ENCODE measurements at regions not wholly inside any gene's neighbourhood (a gene's known extent, or its start where the extent isn't known, plus 50 kb on each side); places are given as distances from the start of the nearest gene placed in this dataset.
"Not testable (repeated sequence)": the region's sequence is repeated elsewhere in the genome, so short reads cannot be mapped to it uniquely, and the experiment has no call there.

GRCh38 chr22:10760418-10760817 is 4767.6 kb upstream of the OR11H1 start:
- H3K18ac ChIP-seq (ENCODE audit: insufficient read length, low read depth, low read length); H3K4me1 Mint-ChIP-seq; H3K4me3 Mint-ChIP-seq; H3K9ac ChIP-seq (ENCODE audit: extremely low read depth, insufficient read length, low read length); H3K27ac ChIP-seq (ENCODE audit: insufficient read length, low read depth, low read length); H3K27ac Mint-ChIP-seq; H4K91ac ChIP-seq (ENCODE audit: insufficient read length, low read depth, low read length); H3K9me3 ChIP-seq (ENCODE audit: control insufficient read depth, low read depth, low read length); H2BK15ac ChIP-seq (ENCODE audit: low read depth, low read length); H3K23me2 ChIP-seq (ENCODE audit: insufficient read length, low read depth, low read length, poor library complexity, severe bottlenecking); H3K23ac ChIP-seq (ENCODE audit: insufficient read length, low read depth, low read length); H4K20me1 ChIP-seq (ENCODE audit: control insufficient read depth, insufficient read depth, insufficient read length); H3K4me2 ChIP-seq (ENCODE audit: insufficient read depth, insufficient read length, low read length); H2BK20ac ChIP-seq (ENCODE audit: low read depth, low read length, poor library complexity, severe bottlenecking); H3K14ac ChIP-seq (ENCODE audit: insufficient read depth, low read length); H2BK120ac ChIP-seq (ENCODE audit: low read depth, low read length, poor library complexity, severe bottlenecking); H3K79me2 ChIP-seq (ENCODE audit: insufficient read depth, low read length); H3T11ph ChIP-seq (ENCODE audit: low read length); H3K4me1 ChIP-seq (ENCODE audit: insufficient read depth, low read length); DNase-seq; H2BK12ac ChIP-seq (ENCODE audit: insufficient read length, low read depth, low read length); H4K5ac ChIP-seq (ENCODE audit: insufficient read length, low read depth, low read length); H3K4ac ChIP-seq (ENCODE audit: low read depth, low read length); H3K27me3 ChIP-seq (ENCODE audit: insufficient read depth, low read length); H3K56ac ChIP-seq (ENCODE audit: insufficient read length, low read depth, low read length); H3K27me3 Mint-ChIP-seq (ENCODE audit: low read depth); H2AK5ac ChIP-seq (ENCODE audit: insufficient read length, low read length); H2AFZ ChIP-seq (ENCODE audit: low read length); H2BK5ac ChIP-seq (ENCODE audit: insufficient read length, low read length); H3K79me1 ChIP-seq (ENCODE audit: insufficient read depth, low read depth, low read length, poor library complexity, severe bottlenecking); H4K8ac ChIP-seq (replicated peaks; ENCODE audit: insufficient read length, low read depth, low read length): not testable (repeated sequence)
- WGBS (ENCODE audit: extremely low coverage, insufficient read length, low lambda C conversion rate): no CpG with 5 or more reads among the region's 5 CpGs
- Mint-ChIP-seq H3K9me3 (peaks cover 69 to 70% of the 10 kb centered on the region in 2 experiments), H3K36me3 (ENCODE audit: insufficient read depth in 1 of 3, low read depth in 3 of 3) (peaks cover 0 to 24% (median 11%) of the 10 kb centered on the region in 3 experiments)

DNA sequence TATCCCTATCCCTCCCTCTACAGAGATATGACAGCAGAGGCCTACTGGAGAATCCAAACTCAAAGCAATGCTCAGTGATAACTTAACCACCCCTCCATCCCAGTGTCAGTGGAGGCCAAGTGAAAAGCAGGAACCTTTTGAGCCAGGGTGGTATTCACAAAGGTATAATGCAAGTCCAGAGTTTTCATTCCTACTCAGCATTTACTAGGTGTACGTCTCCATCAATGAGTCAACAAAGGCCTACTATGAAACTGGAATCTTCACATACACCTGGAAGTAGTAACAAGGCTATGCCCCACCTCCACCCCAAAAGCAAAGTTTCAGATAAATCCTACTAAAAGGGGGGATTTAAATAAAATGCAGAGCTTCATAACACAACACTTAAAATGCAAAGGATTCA is 4761.7 kb upstream of the OR11H1 start:
- peaks cover 72 to 77% of the 10 kb centered on the region in 2 experiments for H3K9me3 Mint-ChIP-seq
- DNase-seq, H3K4me1 Mint-ChIP-seq: not testable (repeated sequence)

More for the DNA sequence above, 4761.7 kb upstream of the OR11H1 start:
- H3K14ac ChIP-seq (ENCODE audit: insufficient read depth, low read length); H3K23me2 ChIP-seq (ENCODE audit: insufficient read length, low read depth, low read length, poor library complexity, severe bottlenecking); H3K23ac ChIP-seq (ENCODE audit: insufficient read length, low read depth, low read length); H4K8ac ChIP-seq (replicated peaks; ENCODE audit: insufficient read length, low read depth, low read length); H3K27ac Mint-ChIP-seq; H2AK5ac ChIP-seq (ENCODE audit: insufficient read length, low read length); H3K4me2 ChIP-seq (ENCODE audit: insufficient read depth, insufficient read length, low read length); H2BK20ac ChIP-seq (ENCODE audit: low read depth, low read length, poor library complexity, severe bottlenecking); H4K91ac ChIP-seq (ENCODE audit: insufficient read length, low read depth, low read length); H3K56ac ChIP-seq (ENCODE audit: insufficient read length, low read depth, low read length); H3K4me3 Mint-ChIP-seq; H3K4me1 ChIP-seq (ENCODE audit: insufficient read depth, low read length); H3K27me3 ChIP-seq (ENCODE audit: insufficient read depth, low read length); H3K79me1 ChIP-seq (ENCODE audit: insufficient read depth, low read depth, low read length, poor library complexity, severe bottlenecking); H4K5ac ChIP-seq (ENCODE audit: insufficient read length, low read depth, low read length); H2BK12ac ChIP-seq (ENCODE audit: insufficient read length, low read depth, low read length); H2BK15ac ChIP-seq (ENCODE audit: low read depth, low read length); H4K20me1 ChIP-seq (ENCODE audit: control insufficient read depth, insufficient read depth, insufficient read length); H3K4ac ChIP-seq (ENCODE audit: low read depth, low read length); H2BK5ac ChIP-seq (ENCODE audit: insufficient read length, low read length); H3K18ac ChIP-seq (ENCODE audit: insufficient read length, low read depth, low read length); H3K27ac ChIP-seq (ENCODE audit: insufficient read length, low read depth, low read length); H3K9ac ChIP-seq (ENCODE audit: extremely low read depth, insufficient read length, low read length); H2BK120ac ChIP-seq (ENCODE audit: low read depth, low read length, poor library complexity, severe bottlenecking); H3T11ph ChIP-seq (ENCODE audit: low read length); H2AFZ ChIP-seq (ENCODE audit: low read length); H3K27me3 Mint-ChIP-seq (ENCODE audit: low read depth); H3K79me2 ChIP-seq (ENCODE audit: insufficient read depth, low read length): not testable (repeated sequence)
- no CpG with 5 or more reads among the region's 1 CpG for WGBS (ENCODE audit: extremely low coverage, insufficient read length, low lambda C conversion rate)
- H3K36me3 Mint-ChIP-seq (ENCODE audit: insufficient read depth in 1 of 3, low read depth in 3 of 3): peaks cover 0 to 36% (median 13%) of the 10 kb centered on the region in 3 experiments
- peaks cover 33% of the 10 kb centered on the region for H3K9me3 ChIP-seq (ENCODE audit: control insufficient read depth, low read depth, low read length)
